DMS114 treated with DMSO at 0.1 percent for 48 hours (cell line): ENCODE measurements at regions not wholly inside any gene's neighbourhood (a gene's known extent, or its start where the extent isn't known, plus 50 kb on each side); places are given as distances from the start of the nearest gene placed in this dataset.

Experiments used
- DNase-seq: peaks from one replicate; lab custom pipeline; 2025; ENCODE audit not compliant: unreplicated experiment; lab: John Stamatoyannopoulos, UW

DNA sequence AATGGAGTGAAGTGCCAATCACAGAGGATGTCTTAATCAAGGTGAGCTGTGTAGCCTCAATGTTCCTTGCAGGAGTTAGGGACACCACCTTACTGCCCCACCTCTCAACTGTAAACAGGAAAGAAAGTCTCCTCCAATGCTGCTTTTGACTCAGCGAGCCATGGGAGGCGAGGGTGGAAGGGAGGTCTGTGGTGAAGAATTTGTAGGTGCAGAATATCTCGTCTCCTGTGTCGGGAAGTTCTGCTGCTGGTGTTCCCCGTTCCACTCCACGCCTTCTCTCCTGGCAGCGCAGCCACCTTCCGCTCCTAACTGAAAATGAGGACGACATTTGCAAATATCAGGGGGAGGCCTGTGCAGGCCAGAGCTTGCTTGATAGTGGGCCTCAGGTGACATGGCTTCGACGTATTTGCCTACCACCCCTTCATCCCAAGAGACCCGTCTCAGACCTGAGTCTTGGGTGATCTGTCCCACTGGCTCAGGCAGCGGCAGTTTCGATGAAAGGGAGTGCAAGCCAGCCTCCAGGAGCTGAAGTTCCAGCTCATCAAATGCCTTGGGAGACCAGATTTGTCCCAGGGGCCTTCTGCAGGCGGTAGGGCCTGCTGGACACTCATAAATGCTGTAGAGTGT, 368.3 kb upstream of the C1orf174 start:
- no peak for DNase-seq

- no peak for DNase-seq
Observed at GRCh38 chr1:4268889-4269284, 368.8 kb upstream of the C1orf174 start.

- DNase-seq: no peak
Observed at GRCh38 chr1:4269330-4269729, 369.3 kb upstream of the C1orf174 start.

GRCh38 chr1:4269952-4270570, 370.0 kb upstream of the C1orf174 start:
- no peak for DNase-seq

DNA sequence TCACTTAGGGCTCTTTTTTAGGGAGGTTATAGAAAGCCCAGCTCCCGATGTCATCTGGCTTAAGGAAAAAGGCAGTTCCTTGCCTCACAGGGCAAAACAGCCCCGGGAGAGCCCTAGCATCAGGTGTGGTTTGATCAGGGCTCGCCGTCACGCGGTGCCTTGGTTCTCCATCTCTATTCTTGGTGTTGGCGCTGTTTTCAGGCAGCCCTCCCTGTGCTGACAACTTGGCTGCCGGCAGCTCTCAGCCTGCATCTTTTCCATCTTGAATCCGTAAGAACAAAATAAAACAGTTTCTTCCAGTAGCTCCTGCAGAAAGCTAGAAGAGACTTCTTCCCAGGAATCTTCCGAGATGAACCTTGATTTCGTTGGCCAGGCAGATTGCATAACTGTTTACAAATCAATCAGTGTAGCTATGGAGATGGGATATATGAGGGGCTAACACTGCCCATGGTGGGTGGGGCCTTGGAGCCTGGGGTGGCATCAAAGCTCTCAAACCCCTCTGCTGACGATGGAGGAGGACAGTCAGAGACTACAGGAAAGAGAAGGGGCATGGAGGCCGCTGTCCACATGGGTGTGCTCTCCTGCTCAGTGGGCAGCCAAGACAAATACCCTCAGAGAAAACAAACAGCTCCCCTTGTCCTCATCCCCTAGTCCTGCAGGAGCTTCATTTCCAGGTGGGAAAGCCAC, 370.7 kb upstream of the C1orf174 start:
- DNase-seq: no peak

DNA sequence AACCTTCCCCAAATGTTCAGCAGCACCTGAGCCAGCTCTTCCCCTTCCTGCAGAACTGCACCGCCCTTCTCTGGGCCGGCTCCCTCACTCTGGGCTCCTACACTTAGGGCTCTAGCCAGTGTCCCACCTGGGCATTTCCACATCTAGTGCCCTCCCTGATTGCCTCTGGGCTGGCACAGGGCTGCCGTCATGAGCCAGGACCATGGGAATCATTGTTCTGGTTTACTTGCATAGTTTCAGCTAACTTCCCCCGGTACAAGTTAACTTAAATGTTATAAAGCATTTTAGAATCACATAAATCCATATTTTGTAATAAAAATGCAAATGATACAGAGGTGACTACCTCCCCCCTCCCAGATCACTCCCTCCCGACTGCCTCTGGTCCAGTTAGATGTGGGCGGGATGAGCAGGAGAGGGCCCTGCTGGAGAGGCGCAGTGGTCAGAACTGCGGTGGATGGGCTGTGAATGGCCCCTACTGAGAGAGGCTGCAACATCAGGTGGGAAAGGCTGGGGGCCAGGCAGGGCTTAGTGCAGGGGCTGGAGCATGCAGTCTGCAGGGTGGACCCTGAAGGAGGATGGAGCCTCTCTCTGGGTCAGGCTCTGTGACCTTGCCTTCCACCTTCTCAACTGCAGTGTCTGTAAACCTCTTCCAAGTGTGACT, 371.4 kb upstream of the C1orf174 start:
- DNase-seq: no peak

DNA sequence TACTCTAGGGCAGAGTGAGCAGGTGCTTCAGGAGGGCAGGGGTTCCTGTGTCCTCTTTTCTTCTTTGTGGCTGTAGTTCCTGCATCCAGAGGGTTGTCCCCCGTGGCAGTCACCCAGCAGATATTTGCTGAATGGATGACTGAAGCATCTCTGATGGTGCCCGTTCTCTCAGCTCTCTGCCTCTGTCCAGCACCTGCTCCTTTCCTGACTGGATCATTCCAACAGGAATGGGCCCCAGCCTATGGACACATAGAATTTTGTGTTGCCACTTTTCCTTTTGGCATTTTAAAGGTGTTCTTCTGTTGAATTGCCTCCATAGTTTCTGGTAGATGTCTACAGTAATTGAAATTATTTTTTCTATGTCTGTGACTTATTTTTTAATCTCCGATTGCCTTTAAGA, 372.5 kb upstream of the C1orf174 start:
- no peak for DNase-seq

- DNase-seq: no peak
Observed at GRCh38 chr1:4273243-4273642, 373.2 kb upstream of the C1orf174 start.

GRCh38 chr1:4273747-4274146, 373.7 kb upstream of the C1orf174 start:
- no peak for DNase-seq

GRCh38 chr1:4275083-4275482, 375.0 kb upstream of the C1orf174 start:
- DNase-seq: no peak

- no peak for DNase-seq
Observed at GRCh38 chr1:4276238-4276637, 376.2 kb upstream of the C1orf174 start.

GRCh38 chr1:4277598-4277997, 376.8 kb upstream of the AJAP1 start:
- DNase-seq: no peak

GRCh38 chr1:4284976-4285375, 369.4 kb upstream of the AJAP1 start:
- DNase-seq: no peak

DNA sequence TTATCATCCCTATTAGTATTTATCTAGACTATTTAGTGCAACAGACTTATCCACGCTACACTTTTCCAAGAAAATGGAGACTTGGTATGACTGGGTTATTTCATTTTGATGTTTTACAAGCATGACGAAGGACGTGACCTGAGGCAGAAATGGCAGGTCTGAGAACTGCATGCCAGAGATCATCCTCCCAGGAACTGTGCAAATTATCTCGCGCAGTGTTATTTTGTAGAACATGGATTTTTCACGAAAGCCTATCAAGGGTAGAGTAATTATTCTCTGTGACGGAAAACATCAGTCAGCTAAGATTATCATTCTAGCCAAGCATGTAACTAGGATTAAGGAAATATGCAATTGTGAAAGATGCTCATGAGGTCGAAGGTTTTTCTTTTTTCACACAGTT, 361.5 kb upstream of the AJAP1 start:
- DNase-seq: no peak

DNA sequence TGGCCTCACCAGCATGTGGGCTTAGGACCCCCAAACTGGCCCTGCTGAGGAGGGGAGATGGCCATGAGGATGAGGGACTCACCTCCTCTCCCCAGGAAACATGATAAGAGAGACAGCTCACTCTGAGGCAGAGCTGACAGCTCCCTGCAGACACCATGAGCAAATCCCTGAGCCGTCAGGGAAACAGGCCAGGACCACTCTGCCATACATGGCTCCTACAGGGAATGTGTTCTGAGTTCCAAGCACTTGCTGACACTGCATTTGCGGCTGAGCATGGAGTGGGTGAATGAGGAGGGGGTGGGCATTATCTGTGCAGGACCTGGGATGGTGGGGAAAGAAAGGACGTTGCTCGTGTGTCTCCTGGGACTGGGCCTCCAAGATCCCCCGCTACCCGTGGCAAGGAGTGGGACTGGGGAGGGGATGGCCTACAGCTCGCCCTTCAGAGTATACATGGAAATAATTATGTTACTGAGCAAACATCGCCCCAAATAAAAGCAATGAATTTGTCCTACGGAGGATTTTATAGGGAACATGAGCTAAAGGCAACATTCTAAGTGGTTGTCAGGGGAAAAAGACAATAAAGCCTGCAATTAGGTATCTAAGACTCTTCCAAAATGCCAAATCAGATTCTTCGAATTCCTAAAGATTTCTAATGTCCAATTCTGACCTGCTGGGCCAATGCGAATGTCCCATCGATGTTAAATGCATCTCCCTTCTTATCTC, 355.9 kb upstream of the AJAP1 start:
- DNase-seq: no peak

GRCh38 chr1:4301007-4301406, 353.4 kb upstream of the AJAP1 start:
- no peak for DNase-seq

DNA sequence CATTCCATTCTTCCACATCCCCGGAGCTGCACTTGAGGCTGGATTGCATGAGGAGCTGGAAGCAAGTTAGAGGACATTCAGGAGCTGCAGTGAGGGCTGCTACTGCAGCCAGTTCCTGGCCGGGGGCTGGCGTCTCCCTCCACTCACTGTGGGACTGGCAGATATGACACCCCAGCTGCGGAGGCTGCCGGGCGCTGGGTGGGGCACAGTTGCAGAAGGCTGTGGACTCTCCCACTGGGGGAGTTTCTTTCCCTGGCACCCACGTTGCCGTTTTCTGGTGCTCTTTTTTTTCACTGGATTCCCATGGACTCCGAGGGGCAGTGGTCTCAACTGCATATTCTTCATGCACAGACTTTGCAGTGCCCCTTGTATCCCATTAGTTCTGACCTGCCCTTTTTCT, 351.1 kb upstream of the AJAP1 start:
- no peak for DNase-seq

DNA sequence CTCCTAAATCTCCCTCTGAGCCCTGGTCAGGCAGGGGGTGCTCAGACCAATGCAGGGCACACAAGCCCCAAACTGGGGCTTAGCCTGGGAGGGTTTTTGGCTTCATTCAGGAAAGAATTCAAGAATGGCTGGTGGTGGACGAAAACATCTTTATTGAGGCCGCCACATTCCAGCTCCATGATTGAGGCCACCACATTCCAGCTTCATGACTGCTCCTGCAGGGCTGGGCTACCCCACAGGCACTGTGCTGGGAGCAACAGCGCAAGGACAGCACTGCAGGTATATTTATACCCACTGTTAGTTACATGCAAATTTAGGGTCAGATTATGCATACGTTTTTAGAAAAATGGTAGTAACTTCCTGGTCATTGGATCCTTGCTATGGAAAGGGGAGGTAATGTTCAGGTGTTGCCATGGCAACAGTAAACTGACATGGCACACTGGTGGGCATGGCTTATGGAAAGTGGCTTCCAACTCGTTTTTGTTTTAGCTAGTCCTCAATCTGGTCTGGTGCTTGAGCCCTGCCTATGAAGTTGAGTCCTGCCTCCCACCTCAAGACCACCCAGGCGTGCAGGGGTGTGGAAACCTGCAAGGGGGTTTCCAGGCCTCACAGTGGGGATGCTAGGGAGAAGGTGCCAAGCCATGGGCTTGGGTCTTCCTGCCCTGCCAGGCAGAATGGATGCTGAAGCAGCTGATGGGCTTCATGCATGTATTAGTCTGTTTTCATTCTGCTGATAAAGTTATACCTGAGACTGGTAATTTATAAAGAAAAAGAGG, 348.7 kb upstream of the AJAP1 start:
- DNase-seq: no peak

GRCh38 chr1:4306559-4307467, 347.6 kb upstream of the AJAP1 start:
- no peak for DNase-seq

- DNase-seq: no peak
Observed at GRCh38 chr1:4307468-4307845, 347.0 kb upstream of the AJAP1 start.
